Parathyroid adenoma (tissue), 2 donors: ENCODE measurements at regions not wholly inside any gene's neighbourhood (a gene's known extent, or its start where the extent isn't known, plus 50 kb on each side); places are given as distances from the start of the nearest gene placed in this dataset.

Experiments
- H2AFZ ChIP-seq: fragments of 300-600 bp; sonication (generic); one replicate; pipeline ENCODE4 v1.7.0; 2017; ENCODE audit warnings: antibody characterized with exemption, mild to moderate bottlenecking
- H3K27ac ChIP-seq: fragments of 300-600 bp; sonication (generic); one replicate; pipeline ENCODE4 v1.7.0; 2017
- H3K27me3 ChIP-seq: fragments of 300-600 bp; sonication (generic); one replicate; pipeline ENCODE4 v1.7.0; 2017; ENCODE audit warnings: low read length; ENCODE audit not compliant: control insufficient read depth, insufficient read depth
- H3K36me3 ChIP-seq: fragments of 300-600 bp; sonication (generic); one replicate; pipeline ENCODE4 v1.7.0; 2017; ENCODE audit warnings: low read length; ENCODE audit not compliant: control insufficient read depth, insufficient read depth
- H3K4me1 ChIP-seq: fragments of 300-600 bp; sonication (generic); one replicate; pipeline ENCODE4 v1.7.0; 2017; ENCODE audit warnings: control low read depth
- H3K4me2 ChIP-seq: fragments of 300-600 bp; sonication (generic); one replicate; pipeline ENCODE4 v1.7.0; 2017; ENCODE audit warnings: low read length
- H3K4me3 ChIP-seq: fragments of 300-600 bp; sonication (generic); one replicate; pipeline ENCODE4 v1.7.0; 2017; ENCODE audit warnings: low read depth, low read length
- H3K79me2 ChIP-seq: fragments of 300-600 bp; sonication (generic); one replicate; pipeline ENCODE4 v1.7.0; 2017; ENCODE audit warnings: control low read depth
- H3K9ac ChIP-seq: fragments of 300-600 bp; sonication (generic); one replicate; pipeline ENCODE4 v1.7.0; 2017; ENCODE audit warnings: mild to moderate bottlenecking
- H3K9me3 ChIP-seq: fragments of 300-600 bp; sonication (generic); one replicate; pipeline ENCODE4 v1.7.0; 2017; ENCODE audit warnings: low read length; ENCODE audit not compliant: control insufficient read depth
- CTCF ChIP-seq: fragments of 300-600 bp; sonication (generic); IDR thresholded peaks from one replicate; pipeline ENCODE4 v1.7.0; 2017; ENCODE audit warnings: antibody characterized with exemption, mild to moderate bottlenecking
- donor health status: primary hyperparathyroidism.

GRCh38 chr4:187711586-187711985 is 284.0 kb upstream of the ZFP42 start:
- Histone ChIP-seq H3K4me2 (no peak overlapping the region), H3K79me2 (no peaks in the 10 kb centered on the region), H3K4me3 (no peak overlapping the region), H2AFZ (no peak overlapping the region), H3K27me3 (no peaks in the 10 kb centered on the region), H3K9me3 (no peaks in the 10 kb centered on the region), H3K27ac (no peak overlapping the region), H3K9ac (no peak overlapping the region), H3K4me1 (no peaks in the 10 kb centered on the region), H3K36me3 (no peaks in the 10 kb centered on the region)
- TF ChIP-seq CTCF, result no peak

GRCh38 chr4:187714957-187715356 is 280.6 kb upstream of the ZFP42 start:
- no peaks in the 10 kb centered on the region for H3K9me3 ChIP-seq
- H2AFZ ChIP-seq, result no peak overlapping the region
- no peak overlapping the region for H3K9ac ChIP-seq
- no peaks in the 10 kb centered on the region for H3K27me3 ChIP-seq
- no peaks in the 10 kb centered on the region for H3K4me1 ChIP-seq
- H3K79me2 ChIP-seq, result no peaks in the 10 kb centered on the region
- no peak for TF ChIP-seq CTCF
- no peak overlapping the region for H3K4me2 ChIP-seq
- H3K27ac ChIP-seq, result no peak overlapping the region
- H3K4me3 ChIP-seq, result no peak overlapping the region
- no peaks in the 10 kb centered on the region for H3K36me3 ChIP-seq

GRCh38 chr4:187715466-187715865 is 280.1 kb upstream of the ZFP42 start:
- Histone ChIP-seq H3K79me2 (no peaks in the 10 kb centered on the region), H3K36me3 (no peaks in the 10 kb centered on the region), H2AFZ (no peak overlapping the region), H3K27ac (no peak overlapping the region), H3K4me1 (no peaks in the 10 kb centered on the region), H3K9ac (no peak overlapping the region), H3K27me3 (no peaks in the 10 kb centered on the region), H3K4me2 (no peak overlapping the region), H3K9me3 (no peaks in the 10 kb centered on the region), H3K4me3 (no peak overlapping the region)
- no peak for TF ChIP-seq CTCF

- H3K79me2 ChIP-seq, result no peaks in the 10 kb centered on the region
- H2AFZ ChIP-seq, result no peak overlapping the region
- H3K27me3 ChIP-seq, result no peaks in the 10 kb centered on the region
- no peak overlapping the region for H3K4me2 ChIP-seq
- no peak for TF ChIP-seq CTCF
- no peaks in the 10 kb centered on the region for H3K9me3 ChIP-seq
- no peak overlapping the region for H3K27ac ChIP-seq
- H3K9ac ChIP-seq, result no peak overlapping the region
- H3K36me3 ChIP-seq, result no peaks in the 10 kb centered on the region
- no peak overlapping the region for H3K4me3 ChIP-seq
- no peaks in the 10 kb centered on the region for H3K4me1 ChIP-seq
Measured at GRCh38 chr4:187724456-187724855, 271.1 kb upstream of the ZFP42 start.

- H3K4me3 ChIP-seq, result no peak overlapping the region
- no peak overlapping the region for H3K4me2 ChIP-seq
- H3K36me3 ChIP-seq, result no peaks in the 10 kb centered on the region
- no peak for TF ChIP-seq CTCF
- no peaks in the 10 kb centered on the region for H3K27me3 ChIP-seq
- no peak overlapping the region for H2AFZ ChIP-seq
- H3K27ac ChIP-seq, result no peak overlapping the region
- no peaks in the 10 kb centered on the region for H3K79me2 ChIP-seq
- H3K9ac ChIP-seq, result no peak overlapping the region
- H3K9me3 ChIP-seq, result no peaks in the 10 kb centered on the region
- no peaks in the 10 kb centered on the region for H3K4me1 ChIP-seq
Measured at GRCh38 chr4:187726485-187726884, 269.1 kb upstream of the ZFP42 start.
